Transverse colon (tissue), 3 donors: ENCODE measurements at regions not wholly inside any gene's neighbourhood (a gene's known extent, or its start where the extent isn't known, plus 50 kb on each side); places are given as distances from the start of the nearest gene placed in this dataset.

Experiments
- CTCF ChIP-seq, 5 experiments: fragments of 200-600 bp in 3 of 5; fragments of 450-650 bp in 2 of 5; sonication (generic) in 3 of 5; IDR thresholded peaks; 1 replicate in 2 of 5; 2 replicates in 3 of 5; pipeline ENCODE4 v1.5.1; 2016 to 2017; ENCODE audit warnings: antibody characterized with exemption in 5 of 5, inconsistent platforms in 3 of 5, mild to moderate bottlenecking in 2 of 5, moderate library complexity in 1 of 5
- EP300 ChIP-seq: sonication (generic); formaldehyde crosslinking; IDR thresholded peaks from one replicate; pipeline ENCODE4 v1.6.1; 2017; ENCODE audit warnings: antibody characterized with exemption, low read depth
- POLR2A ChIP-seq: fragments of 450-650 bp; IDR thresholded peaks from one replicate; pipeline ENCODE4 v1.6.1; 2016; ENCODE audit warnings: antibody characterized with exemption, mild to moderate bottlenecking, moderate library complexity

GRCh38 chr1:80436851-80437250 lies 1363.9 kb upstream of the ADGRL2 start:
- TF ChIP-seq CTCF (IDR thresholded peaks at IDR 0.05) = no peak
- no peak for TF ChIP-seq EP300
- TF ChIP-seq POLR2A = no peak
